ENCODE measurements at regions not wholly inside any gene's neighbourhood (a gene's known extent, or its start where the extent isn't known, plus 50 kb on each side); places are given as distances from the start of the nearest gene placed in this dataset.
"Not testable (repeated sequence)": the region's sequence is repeated elsewhere in the genome, so short reads cannot be mapped to it uniquely, and the experiment has no call there.

- no peak for DNase-seq (ENCODE audit: low read depth in 3 of 3, low spot score in 1 of 3)
These were observed 202.1 kb upstream of the SMIM30 start for GRCh38 chr7:113320419-113320818.

GRCh38 chr7:113314594-113314993 is 196.2 kb upstream of the SMIM30 start:
- no peak for DNase-seq (ENCODE audit: low read depth in 3 of 3, low spot score in 1 of 3)

- no peak for DNase-seq (ENCODE audit: low read depth in 3 of 3, low spot score in 1 of 3)
These were observed 190.0 kb upstream of the SMIM30 start for GRCh38 chr7:113308399-113308798.

GRCh38 chr7:113307147-113307546 is 188.8 kb upstream of the SMIM30 start:
- DNase-seq (ENCODE audit: low read depth in 3 of 3, low spot score in 1 of 3): no peak

- DNase-seq (ENCODE audit: low read depth in 3 of 3, low spot score in 1 of 3): no peak
These were observed 187.9 kb upstream of the SMIM30 start for GRCh38 chr7:113306302-113306701.

DNA sequence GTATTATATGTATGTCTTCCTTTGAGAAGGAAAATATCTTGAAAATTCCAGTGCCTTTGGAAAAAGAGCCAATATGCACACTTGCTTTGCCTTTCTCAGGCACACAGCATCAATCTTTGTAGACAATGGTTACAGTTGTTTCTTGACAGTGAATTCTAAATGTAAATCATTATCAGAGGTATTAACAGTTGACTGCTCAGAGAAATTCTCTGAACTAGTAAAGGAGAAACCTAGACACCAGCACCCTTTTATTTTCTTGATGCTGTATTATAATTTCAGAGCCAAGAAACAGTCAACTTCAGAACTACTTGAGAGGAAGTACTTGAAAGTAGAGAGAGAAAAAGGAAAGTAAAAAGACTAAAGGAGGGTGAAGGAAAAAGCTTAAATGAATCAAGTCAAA is 185.8 kb upstream of the SMIM30 start:
- DNase-seq (ENCODE audit: low read depth in 3 of 3, low spot score in 1 of 3): no peak

DNA sequence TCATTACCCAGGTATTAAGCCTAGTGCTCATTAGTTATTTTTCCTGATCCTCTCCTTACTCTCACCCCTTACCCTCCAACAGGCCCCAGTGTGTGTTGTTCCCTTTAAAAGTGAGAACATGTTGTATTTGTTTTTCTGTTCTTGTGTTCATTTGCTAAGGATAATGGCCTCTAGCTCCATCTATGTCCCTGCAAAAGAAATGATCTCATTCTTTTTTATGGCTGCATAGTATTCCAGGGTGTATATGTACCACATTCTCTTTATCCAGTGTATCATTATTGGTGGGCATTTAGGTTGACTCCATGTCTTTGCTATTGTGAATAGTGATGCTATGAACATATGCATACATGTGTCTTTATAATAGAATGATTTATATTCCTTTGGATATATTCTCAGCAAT is 185.0 kb upstream of the SMIM30 start:
- DNase-seq (ENCODE audit: low read depth in 3 of 3, low spot score in 1 of 3): not testable (repeated sequence)

GRCh38 chr7:113301983-113302382 is 183.6 kb upstream of the SMIM30 start:
- DNase-seq (ENCODE audit: low read depth in 3 of 3, low spot score in 1 of 3): no peak

GRCh38 chr7:113301141-113301540 is 182.8 kb upstream of the SMIM30 start:
- no peak for DNase-seq (ENCODE audit: low read depth in 3 of 3, low spot score in 1 of 3)

GRCh38 chr7:113299748-113300147 is 181.4 kb upstream of the SMIM30 start:
- no peak for DNase-seq (ENCODE audit: low read depth in 3 of 3, low spot score in 1 of 3)

DNA sequence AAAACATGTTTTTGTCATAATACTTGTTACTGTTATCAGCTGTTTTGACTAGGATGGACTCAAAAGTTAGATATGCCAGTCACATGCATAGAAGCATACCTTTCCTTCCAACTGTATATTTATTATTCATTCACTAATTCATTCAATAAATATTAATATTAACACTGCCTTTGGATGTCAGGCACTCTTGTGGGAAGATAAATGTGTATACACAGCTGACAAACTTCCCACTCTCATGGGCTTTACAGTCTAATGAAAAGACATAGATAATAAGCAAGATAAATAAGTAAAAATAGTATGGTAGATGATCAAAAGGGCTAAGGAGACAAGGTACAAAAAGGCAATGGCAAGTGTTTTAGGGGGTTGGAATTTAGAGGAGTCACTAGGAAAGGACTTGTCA is 180.1 kb upstream of the SMIM30 start:
- DNase-seq (ENCODE audit: low read depth in 3 of 3, low spot score in 1 of 3): no peak

DNA sequence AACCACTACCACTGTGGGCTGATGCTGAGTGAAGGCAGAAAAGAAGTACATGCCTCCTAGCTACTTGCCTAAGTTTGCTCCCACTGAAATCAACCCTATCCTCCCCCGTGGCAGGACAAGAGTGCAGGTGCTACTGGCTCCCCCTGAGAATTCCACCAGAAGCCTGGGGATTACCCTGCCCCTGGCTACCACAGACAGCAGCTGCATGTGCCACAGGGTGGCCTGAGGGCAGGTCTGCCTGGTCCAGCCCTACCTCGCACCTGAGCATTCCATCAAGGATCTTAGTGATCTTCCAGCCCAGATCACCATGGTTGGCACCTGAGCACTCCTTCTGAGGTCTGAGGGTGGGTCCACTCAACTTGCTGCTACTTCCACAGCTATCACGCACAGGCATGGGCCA is 176.4 kb upstream of the SMIM30 start:
- DNase-seq (ENCODE audit: low read depth in 3 of 3, low spot score in 1 of 3): no peak

- no peak for DNase-seq (ENCODE audit: low read depth in 3 of 3, low spot score in 1 of 3)
These were observed 173.8 kb upstream of the SMIM30 start for GRCh38 chr7:113292105-113292504.

- DNase-seq (ENCODE audit: low read depth in 3 of 3, low spot score in 1 of 3): no peak
These were observed 172.7 kb upstream of the SMIM30 start for GRCh38 chr7:113291058-113291457.

GRCh38 chr7:113289140-113289740 is 170.9 kb upstream of the SMIM30 start:
- no peak for DNase-seq (ENCODE audit: low read depth in 3 of 3, low spot score in 1 of 3)

DNA sequence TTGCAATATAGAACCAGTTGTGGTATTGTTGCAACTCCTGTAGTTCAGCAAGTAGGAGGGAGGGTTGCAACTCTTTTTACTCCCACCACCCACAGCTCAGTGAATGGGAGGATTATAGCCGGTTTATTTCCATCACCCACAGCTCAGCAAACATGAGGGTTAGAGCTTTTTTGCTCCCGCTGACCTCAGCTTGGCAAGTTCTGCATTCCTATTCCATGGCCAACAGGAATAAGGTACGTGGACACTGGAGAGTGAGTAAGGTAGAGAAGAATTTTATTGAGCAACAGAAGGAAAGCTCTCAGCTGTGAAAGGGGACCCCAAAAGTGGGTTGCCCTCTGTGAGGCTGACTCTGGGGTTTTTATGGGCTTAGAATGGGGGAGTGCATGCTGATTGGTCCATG is 167.1 kb upstream of the SMIM30 start:
- no peak for DNase-seq (ENCODE audit: low read depth in 3 of 3, low spot score in 1 of 3)

- DNase-seq (ENCODE audit: low read depth in 3 of 3, low spot score in 1 of 3): no peak
These were observed 165.5 kb upstream of the SMIM30 start for GRCh38 chr7:113283861-113284260.

DNA sequence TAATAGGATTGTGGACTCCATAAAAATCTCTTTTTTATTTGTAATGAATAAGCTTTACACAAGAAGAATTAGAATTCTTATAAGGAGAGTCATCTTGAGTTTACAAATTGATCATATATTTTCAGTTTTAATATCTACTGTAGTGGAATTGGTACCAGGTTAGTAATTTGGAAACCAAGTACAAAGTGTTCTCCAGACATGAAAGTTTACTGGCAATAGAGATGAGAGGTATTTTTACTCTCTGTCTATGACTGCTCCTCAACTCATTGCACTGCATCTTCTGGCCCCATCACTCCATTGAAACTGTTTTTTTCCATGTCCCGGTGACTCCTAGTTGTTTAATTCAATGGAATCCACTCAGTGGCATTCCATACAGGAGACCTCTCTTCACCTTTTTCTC is 164.5 kb upstream of the SMIM30 start:
- DNase-seq (ENCODE audit: low read depth in 3 of 3, low spot score in 1 of 3): no peak

GRCh38 chr7:113281223-113281622 is 162.9 kb upstream of the SMIM30 start:
- DNase-seq (ENCODE audit: low read depth in 3 of 3, low spot score in 1 of 3): no peak

DNA sequence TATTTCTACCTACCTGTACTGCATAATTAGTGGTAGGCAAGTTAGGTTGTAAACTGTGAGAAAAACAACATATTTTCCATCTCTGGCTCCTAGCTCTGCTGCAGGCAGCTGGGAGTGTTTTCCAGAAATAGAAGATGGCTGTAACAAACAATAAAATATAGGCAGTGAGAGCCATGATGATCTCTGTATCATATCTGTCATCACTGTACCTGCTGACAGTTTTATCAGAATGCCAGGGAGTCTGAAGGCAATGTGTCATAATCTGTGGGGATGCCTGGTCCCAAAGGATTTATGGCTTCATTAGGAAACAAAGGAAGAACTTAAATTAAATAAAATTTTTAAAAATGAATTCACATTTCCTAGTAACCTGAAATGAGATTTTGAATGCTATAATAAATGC is 160.9 kb upstream of the SMIM30 start:
- DNase-seq (ENCODE audit: low read depth in 3 of 3, low spot score in 1 of 3): no peak

- DNase-seq (ENCODE audit: low read depth in 3 of 3, low spot score in 1 of 3): no peak
These were observed 152.4 kb upstream of the SMIM30 start for GRCh38 chr7:113270790-113271189.

DNA sequence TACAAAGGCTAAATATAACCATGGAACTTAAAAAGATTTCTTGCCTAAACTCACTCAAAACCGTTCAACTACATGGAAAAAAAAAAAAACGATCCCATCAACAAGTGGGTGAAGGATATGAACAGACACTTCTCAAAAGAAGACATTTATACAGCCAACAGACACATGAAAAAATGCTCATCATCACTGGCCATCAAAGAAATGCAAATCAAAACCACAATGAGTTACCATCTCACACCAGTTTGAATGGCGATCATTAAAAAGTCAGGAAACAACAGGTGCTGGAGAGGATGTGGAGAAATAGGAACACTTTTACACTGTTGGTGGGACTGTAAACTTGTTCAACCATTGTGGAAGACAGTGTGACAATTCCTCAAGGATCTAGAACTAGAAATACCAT is 151.2 kb upstream of the SMIM30 start:
- DNase-seq (ENCODE audit: low read depth in 3 of 3, low spot score in 1 of 3): not testable (repeated sequence)

- no peak for DNase-seq (ENCODE audit: low read depth in 3 of 3, low spot score in 1 of 3)
These were observed 150.4 kb upstream of the SMIM30 start for GRCh38 chr7:113268757-113269156.

DNA sequence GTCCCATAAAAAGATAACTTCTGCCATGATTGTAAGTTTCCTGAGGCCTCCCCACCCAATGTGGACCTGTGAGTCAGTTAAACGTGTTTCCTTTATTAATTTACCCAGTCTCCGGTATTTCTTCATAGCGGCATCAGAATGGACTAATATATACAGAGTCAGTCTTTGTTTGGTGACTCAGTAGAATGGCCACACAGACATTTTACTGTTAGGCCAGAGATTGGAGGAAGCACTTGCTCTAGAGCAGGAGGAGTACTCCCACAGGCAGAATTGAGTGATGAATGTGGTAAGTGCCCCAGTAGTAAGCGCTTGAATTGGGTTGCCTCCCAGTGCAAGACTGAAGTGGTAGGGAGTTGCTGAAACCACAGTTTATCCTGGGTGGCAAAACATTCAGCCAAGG is 149.5 kb upstream of the SMIM30 start:
- no peak for DNase-seq (ENCODE audit: low read depth in 3 of 3, low spot score in 1 of 3)
